ENCODE measurements at regions not wholly inside any gene's neighbourhood (a gene's known extent, or its start where the extent isn't known, plus 50 kb on each side); places are given as distances from the start of the nearest gene placed in this dataset.
"Not testable (repeated sequence)": the region's sequence is repeated elsewhere in the genome, so short reads cannot be mapped to it uniquely, and the experiment has no call there.

GRCh38 chr9:74102148-74102547 is 395.0 kb upstream of the RORB start:
- not testable (repeated sequence) for FAIRE-seq

GRCh38 chr9:74102702-74103101 is 394.4 kb upstream of the RORB start:
- no peak for FAIRE-seq

DNA sequence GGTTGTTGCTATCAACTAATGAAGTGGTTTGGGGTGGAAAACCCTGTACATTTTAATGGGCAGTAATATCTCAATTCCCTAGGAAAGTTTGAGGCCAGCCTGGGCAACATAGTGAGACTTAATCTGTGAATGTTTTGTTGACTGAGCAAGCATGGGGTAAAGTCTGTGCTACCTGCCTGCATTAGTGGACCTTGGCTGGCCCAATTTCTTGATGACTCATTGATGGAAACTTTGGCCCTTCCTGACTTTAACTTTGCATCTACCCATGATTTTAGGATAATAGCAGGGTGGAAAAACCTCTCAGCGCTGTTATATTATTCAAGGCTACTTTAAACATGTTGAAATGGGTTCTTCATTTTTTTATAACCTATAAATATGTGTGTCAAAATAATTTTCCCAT is 389.4 kb upstream of the RORB start:
- FAIRE-seq: no peak

DNA sequence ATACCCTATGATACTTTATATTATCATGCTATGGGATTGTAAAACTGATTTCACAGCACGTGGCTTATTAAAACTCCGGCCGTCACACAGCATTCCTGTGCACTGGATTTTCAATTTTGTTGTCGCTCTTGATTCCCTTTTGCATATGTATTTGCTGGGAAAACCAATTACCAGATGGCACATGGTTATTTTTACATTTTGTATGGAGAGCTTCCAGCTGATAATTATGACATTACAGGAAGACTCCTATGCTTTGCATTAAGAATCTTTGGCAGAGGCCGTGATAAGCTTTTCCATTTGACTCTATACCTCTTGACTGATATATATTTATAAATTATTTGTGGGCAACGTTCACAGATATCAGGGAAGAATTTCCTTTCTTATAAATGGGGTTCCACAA is 381.2 kb upstream of the RORB start:
- FAIRE-seq: no peak

DNA sequence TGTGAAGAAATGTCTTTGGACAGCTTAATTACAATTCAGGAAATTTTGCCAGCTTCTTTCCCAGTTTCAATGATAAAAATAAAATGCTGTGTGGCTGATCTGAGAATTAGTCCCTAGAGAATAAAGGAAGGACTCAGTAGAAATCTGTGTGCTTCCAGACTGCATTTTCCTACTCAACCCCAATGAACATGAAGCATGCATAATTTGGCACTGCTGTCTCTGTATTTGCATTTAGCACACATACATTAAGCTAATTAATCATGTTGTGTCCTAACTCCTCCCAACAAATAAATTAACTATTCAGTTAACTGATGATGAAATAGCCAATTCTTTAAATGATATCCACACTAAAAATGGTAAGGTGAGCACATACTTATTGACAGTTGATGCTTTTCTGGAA is 380.0 kb upstream of the RORB start:
- no peak for FAIRE-seq

DNA sequence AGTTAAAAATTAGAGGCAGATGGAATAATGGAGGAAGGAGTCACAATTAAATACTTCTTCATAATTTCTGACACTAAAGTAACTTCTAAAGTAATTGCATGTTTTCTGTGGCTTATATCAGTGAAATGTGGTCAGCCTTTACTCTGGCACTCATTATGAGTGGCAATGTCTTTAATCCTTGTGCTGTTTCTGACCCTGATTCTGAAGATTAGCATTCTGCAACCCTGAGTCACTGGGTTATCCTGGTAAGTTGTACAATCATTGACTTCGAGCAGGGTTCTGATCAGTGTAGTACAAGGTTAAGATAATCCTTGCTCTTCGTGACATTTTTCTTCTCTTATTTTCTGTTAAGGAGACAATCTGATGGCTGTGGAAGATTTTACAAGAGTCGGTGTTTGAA is 379.4 kb upstream of the RORB start:
- no peak for FAIRE-seq

- FAIRE-seq: no peak
Measured at GRCh38 chr9:74120061-74120460, 377.1 kb upstream of the RORB start.

GRCh38 chr9:74120470-74120869 is 376.7 kb upstream of the RORB start:
- no peak for FAIRE-seq

DNA sequence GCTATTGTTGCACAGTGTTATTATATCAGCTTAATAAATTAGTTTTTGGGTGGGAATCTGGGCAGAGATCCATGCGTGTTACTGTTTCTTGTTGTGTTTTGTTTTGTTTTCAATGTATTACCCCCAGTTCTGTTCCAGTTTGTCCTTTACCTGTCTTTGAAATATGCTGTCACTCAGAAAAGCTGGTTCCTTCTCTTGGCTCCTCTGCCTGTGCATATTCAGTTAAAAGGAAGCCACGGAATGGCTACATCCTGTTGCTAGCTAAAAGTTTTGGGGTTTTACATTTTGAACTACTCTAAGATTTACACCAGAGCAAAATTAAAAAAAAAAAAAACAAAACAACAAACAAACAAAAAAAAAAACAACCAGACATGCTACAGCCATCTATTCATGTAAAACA is 374.9 kb upstream of the RORB start:
- no peak for FAIRE-seq

DNA sequence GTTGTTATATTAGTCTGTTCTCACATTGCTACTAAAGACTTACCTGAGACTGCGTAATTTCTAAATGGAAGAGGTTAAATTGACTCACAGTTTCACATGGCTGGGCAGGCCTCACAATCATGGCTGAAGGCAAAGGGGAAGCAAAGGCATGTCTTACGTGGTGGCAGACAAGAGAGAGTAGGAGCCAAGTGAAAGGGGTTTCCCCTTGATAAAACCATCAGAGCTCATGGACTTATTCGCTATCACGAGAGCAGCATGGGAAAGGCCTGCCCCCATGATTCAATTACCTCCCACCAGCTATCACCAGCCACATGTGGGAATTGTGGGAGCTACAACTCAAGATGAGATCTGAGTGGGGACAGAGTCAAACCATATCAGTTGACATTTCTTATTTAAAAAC is 374.5 kb upstream of the RORB start:
- no peak for FAIRE-seq

- no peak for FAIRE-seq
Measured at GRCh38 chr9:74125941-74126340, 371.2 kb upstream of the RORB start.

- no peak for FAIRE-seq
Measured at GRCh38 chr9:74132986-74133385, 364.1 kb upstream of the RORB start.

- FAIRE-seq: no peak
Measured at GRCh38 chr9:74133921-74134320, 363.2 kb upstream of the RORB start.

- no peak for FAIRE-seq
Measured at GRCh38 chr9:74138182-74138581, 359.0 kb upstream of the RORB start.

GRCh38 chr9:74140141-74140540 is 357.0 kb upstream of the RORB start:
- no peak for FAIRE-seq

DNA sequence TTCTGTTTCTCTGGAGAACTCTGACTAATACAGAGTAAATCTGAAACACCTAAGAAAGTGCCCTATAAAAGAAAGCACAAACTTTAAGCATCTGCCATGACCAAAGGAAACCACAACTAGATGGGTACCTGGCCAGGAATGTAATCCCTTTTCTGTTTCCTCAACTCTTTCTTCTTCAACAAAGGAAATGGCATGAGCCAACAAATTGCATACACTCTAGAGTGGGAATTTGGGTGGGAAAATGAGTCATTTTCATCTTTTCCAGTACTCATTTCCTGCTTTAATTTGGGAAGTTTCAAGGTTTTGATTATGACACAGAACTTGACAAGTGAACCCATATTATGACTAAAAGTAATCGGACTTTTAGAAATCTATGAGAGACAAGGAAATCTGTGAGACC is 349.2 kb upstream of the RORB start:
- no peak for FAIRE-seq

GRCh38 chr9:74172874-74173273 is 324.3 kb upstream of the RORB start:
- FAIRE-seq: no peak

DNA sequence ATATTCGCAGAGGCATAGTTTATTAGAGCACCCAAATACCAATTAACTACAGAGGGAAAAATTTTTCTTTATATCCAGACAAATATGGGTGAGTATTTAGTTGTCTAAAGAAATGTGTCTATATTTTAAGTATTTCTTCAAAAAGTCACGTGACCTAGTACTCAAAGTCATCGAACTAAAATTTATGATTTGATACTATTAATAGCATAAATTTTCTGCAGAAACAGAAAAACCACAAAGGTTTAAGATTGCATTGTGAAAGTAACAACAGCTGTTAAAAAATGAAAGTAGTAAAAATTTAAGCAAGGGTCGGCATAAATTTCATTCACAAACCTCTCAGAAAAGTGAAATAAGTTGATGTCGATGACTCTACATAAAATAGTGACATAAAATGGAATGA is 323.9 kb upstream of the RORB start:
- FAIRE-seq: no peak

- FAIRE-seq: not testable (repeated sequence)
Measured at GRCh38 chr9:74197771-74198170, 299.4 kb upstream of the RORB start.

GRCh38 chr9:74205056-74205455 is 292.1 kb upstream of the RORB start:
- no peak for FAIRE-seq

DNA sequence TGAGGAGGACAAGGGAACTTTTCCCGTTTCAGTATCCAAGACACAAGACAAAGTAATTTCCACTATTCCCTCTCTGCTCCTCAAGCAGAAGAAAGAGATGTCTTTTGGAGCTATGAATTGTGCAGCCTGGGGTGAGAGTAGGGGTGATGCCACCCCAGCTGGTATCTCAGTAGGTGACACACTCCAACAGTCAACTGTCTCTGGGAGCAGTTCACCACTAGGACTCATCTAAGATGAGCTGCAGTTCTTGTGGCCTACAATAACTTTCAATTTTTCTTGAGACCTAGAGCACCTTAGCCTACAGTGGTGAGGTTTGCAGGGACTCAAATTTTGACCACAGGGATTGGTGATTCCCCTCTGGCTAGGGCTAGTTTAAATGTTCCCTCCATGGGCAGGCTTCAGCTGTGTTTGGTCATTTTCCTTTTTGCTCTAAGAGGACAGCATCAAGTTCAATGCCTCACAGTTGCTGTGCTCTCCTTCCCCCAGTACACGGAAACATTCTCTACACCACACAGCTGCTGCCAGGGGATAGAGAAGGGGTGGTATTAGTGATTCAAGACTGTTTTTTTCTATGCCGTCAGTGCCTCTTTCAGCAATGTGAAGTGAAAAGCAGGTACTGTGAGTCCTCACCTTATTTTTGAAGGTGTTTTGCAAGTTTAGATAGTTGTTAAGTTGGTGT is 278.6 kb upstream of the RORB start:
- no peak for FAIRE-seq

- FAIRE-seq: no peak
Measured at GRCh38 chr9:74220327-74220726, 276.8 kb upstream of the RORB start.

- FAIRE-seq: no peak
Measured at GRCh38 chr9:74236857-74237256, 260.3 kb upstream of the RORB start.

DNA sequence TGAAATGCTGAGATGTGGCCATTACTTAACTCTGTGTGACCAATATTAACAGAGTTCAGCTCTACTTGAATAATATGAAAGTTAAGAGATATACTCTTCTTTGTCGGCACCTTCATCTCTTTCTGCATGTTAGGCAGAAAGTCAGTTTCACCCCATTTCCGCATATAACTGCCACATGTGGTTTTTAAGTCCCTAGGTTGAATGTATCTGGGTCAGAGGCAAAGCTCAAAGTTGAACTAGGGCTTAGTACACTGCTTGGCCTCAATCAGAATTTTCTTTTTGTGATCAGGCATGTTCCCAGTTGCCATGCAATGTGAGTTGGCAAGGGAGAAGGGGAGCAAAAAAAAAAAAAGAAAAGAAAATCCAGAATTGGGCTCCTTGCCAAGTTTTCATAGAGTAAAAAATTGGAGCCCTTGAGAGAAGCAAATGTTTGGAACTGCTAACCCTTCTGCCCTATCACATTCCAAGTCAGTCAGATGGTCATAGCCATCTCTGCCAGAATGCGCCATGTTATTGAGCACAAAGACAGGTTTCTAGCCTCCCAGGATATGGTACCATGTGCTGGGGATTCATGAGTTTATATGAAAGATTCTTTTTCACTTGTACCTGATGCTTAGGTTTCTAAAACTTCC is 251.2 kb upstream of the RORB start:
- FAIRE-seq: no peak

DNA sequence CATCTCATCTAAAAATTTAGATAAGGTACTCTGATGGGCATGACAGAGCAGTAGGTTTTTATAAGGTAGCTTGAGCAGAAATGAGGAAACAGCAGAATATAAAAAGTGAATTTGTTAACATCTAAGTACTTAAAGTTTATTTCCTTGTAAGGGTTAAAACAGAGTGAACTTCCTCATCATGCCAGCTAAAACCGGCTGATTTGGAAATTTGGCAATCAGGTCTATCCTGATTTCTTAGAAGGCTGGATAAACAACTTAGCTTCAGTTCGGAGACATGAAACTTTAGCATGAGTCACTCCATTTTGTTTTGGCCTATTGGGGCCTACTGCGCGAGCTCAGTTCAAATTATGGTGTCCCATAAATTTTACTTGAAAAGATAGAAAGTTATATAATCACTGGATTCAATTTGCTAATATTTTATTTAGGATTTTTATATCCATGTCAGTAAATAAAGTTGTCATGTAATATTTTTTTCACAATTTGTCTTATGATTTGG is 241.6 kb upstream of the RORB start:
- no peak for FAIRE-seq

All from colon (tissue), 2 donors.